Fibroblast of lung (primary cell): ENCODE measurements at regions not wholly inside any gene's neighbourhood (a gene's known extent, or its start where the extent isn't known, plus 50 kb on each side); places are given as distances from the start of the nearest gene placed in this dataset.

Experiments used
- DNase-seq, 2 donors: peaks; one replicate each; pipeline versions ENCODE4 v3.0.0 to v3.0.0-alpha.2; 2010; ENCODE audit warnings: low read depth in 2 of 2
- H2AFZ ChIP-seq: 2 replicates; pipeline ENCODE4 v1.5.1; 2012; ENCODE audit warnings: low read length, control low read depth, inconsistent platforms
- H3K27ac ChIP-seq: 2 replicates; pipeline ENCODE4 v1.5.1; 2011; ENCODE audit warnings: low read length, control low read depth; ENCODE audit not compliant: insufficient read depth
- H3K27me3 ChIP-seq: 2 replicates; pipeline ENCODE4 v1.5.1; 2011; ENCODE audit warnings: mild to moderate bottlenecking, low read length; ENCODE audit not compliant: control insufficient read depth, insufficient read depth
- H3K36me3 ChIP-seq: 2 replicates; pipeline ENCODE4 v1.5.1; 2011; ENCODE audit warnings: low read length; ENCODE audit not compliant: control insufficient read depth, insufficient read depth
- H3K4me1 ChIP-seq: 2 replicates; pipeline ENCODE4 v1.5.1; 2011; ENCODE audit warnings: low read length; ENCODE audit not compliant: control insufficient read depth, insufficient read depth; ENCODE audit errors: extremely low read depth
- H3K4me2 ChIP-seq: 2 replicates; pipeline ENCODE4 v1.5.1; 2011; ENCODE audit warnings: low read length, control low read depth; ENCODE audit not compliant: insufficient read depth; ENCODE audit errors: extremely low read depth
- H3K4me3 ChIP-seq, 4 experiments: fragments of 200-600 bp in 1 of 4; sonication (generic) in 1 of 4; replicated peaks in 1 of 4; 2 replicates each; pipeline ENCODE4 v1.5.1; 2011 to 2016; ENCODE audit warnings: low read length in 4 of 4, low read depth in 3 of 4, mild to moderate bottlenecking in 3 of 4, control low read depth in 2 of 4, inconsistent platforms in 1 of 4, mixed read lengths in 1 of 4; ENCODE audit not compliant: insufficient read depth in 1 of 4; ENCODE audit errors: control extremely low read depth in 1 of 4
- H3K79me2 ChIP-seq: 2 replicates; pipeline ENCODE4 v1.5.1; 2012; ENCODE audit warnings: mild to moderate bottlenecking, low read length, inconsistent platforms; ENCODE audit not compliant: control insufficient read depth, insufficient read depth
- H3K9ac ChIP-seq: 2 replicates; pipeline ENCODE4 v1.5.1; 2011; ENCODE audit warnings: mild to moderate bottlenecking, low read length, control low read depth; ENCODE audit not compliant: insufficient read depth
- H3K9me3 ChIP-seq: 2 replicates; pipeline ENCODE4 v1.5.1; 2012; ENCODE audit warnings: low read depth, low read length; ENCODE audit not compliant: control insufficient read depth, insufficient read depth
- H4K20me1 ChIP-seq: 2 replicates; pipeline ENCODE4 v1.5.1; 2011; ENCODE audit warnings: low read length; ENCODE audit not compliant: control insufficient read depth, insufficient read depth; ENCODE audit errors: extremely low read depth
- EZH2 ChIP-seq: IDR thresholded peaks from 2 replicates; pipeline ENCODE4 v1.5.1; 2012; ENCODE audit warnings: low read length, control low read depth, mild to moderate bottlenecking; ENCODE audit errors: missing control alignments
- TF ChIP-seq, protein P1 (sequence below), 2 donors: IDR thresholded peaks in 1 of 2; conservative IDR thresholded peaks in 1 of 2; 1 replicate in 1 of 2; 2 replicates in 1 of 2; pipeline ENCODE4 v1.5.1; 2011 to 2012; ENCODE audit warnings: low read length in 2 of 2, control low read depth in 1 of 2, inconsistent platforms in 1 of 2, low read depth in 1 of 2, mild to moderate bottlenecking in 1 of 2

DNA sequence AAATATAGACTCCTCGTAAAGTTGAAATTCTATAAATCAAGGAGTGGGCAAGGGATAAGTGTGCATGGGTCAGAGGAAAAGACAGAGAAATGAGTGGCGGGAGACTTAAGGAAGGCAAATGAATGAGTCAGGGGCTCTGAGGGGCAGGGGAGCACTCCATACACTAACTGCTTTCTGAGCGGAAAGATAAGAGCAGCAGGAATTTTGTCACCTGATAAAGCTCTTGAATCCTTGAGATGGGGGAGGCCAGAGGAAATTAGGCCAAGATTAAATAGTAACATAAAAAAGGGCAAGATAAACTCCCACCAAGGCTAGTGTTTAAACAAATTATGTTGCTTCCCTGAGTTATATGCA is 191.0 kb upstream of the S1PR3 start:
- no peaks in the 10 kb centered on the region for H4K20me1 ChIP-seq
- no peaks in the 10 kb centered on the region for H3K9me3 ChIP-seq
- no peak overlapping the region for H2AFZ ChIP-seq
- no peak overlapping the region for H3K4me2 ChIP-seq
- H3K36me3 ChIP-seq = no peaks in the 10 kb centered on the region
- H3K4me3 ChIP-seq = no peak overlapping the region
- TF ChIP-seq, protein P1, sequence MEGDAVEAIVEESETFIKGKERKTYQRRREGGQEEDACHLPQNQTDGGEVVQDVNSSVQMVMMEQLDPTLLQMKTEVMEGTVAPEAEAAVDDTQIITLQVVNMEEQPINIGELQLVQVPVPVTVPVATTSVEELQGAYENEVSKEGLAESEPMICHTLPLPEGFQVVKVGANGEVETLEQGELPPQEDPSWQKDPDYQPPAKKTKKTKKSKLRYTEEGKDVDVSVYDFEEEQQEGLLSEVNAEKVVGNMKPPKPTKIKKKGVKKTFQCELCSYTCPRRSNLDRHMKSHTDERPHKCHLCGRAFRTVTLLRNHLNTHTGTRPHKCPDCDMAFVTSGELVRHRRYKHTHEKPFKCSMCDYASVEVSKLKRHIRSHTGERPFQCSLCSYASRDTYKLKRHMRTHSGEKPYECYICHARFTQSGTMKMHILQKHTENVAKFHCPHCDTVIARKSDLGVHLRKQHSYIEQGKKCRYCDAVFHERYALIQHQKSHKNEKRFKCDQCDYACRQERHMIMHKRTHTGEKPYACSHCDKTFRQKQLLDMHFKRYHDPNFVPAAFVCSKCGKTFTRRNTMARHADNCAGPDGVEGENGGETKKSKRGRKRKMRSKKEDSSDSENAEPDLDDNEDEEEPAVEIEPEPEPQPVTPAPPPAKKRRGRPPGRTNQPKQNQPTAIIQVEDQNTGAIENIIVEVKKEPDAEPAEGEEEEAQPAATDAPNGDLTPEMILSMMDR (conservative IDR thresholded peaks at IDR 0.05 in 1 of 2, IDR thresholded peaks at IDR 0.05 in 1 of 2; ENCODE audit: low read depth in 1 of 2, low read length in 2 of 2) = no peak
- no peak for TF ChIP-seq EZH2
- peaks cover 2% of the 10 kb centered on the region for H3K4me1 ChIP-seq
- H3K79me2 ChIP-seq = no peaks in the 10 kb centered on the region
- H3K9ac ChIP-seq = no peak overlapping the region
- DNase-seq = no peak
- H3K27me3 ChIP-seq = peaks cover 3% of the 10 kb centered on the region
- no peak overlapping the region for H3K27ac ChIP-seq

DNA sequence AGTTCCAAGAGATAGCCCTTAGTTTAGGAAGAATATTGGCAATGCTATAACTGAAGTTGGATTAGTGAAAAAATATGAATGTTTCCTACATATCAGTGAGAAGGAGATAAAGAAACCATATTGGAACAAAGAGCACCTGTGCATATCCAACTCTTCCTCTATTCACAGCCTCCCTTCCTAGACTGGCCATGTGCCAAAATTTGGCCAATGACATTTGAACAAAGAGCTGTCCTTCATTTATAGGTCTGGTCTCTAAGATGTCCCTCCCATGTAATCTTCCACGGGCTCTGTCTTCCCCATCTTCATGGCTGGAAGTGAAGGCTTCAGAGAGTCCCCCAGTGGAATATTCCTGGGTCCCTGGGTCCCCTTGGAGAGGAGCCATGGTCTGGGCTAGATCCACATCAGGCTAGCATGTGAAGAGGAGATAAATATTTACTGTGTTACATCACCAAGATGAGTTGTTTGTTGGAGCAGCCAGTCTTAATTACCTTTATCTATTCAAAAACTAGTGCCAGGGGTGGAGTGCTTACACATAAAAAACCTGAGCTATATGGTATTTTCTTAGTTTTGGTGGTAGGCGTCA is 190.0 kb upstream of the S1PR3 start:
- no peaks in the 10 kb centered on the region for H3K9me3 ChIP-seq
- no peaks in the 10 kb centered on the region for H3K36me3 ChIP-seq
- H3K4me2 ChIP-seq = no peak overlapping the region
- no peak overlapping the region for H2AFZ ChIP-seq
- H3K27me3 ChIP-seq = peaks cover 3% of the 10 kb centered on the region
- H3K4me3 ChIP-seq = no peak overlapping the region
- no peak for TF ChIP-seq EZH2
- TF ChIP-seq, protein P1 (conservative IDR thresholded peaks at IDR 0.05 in 1 of 2, IDR thresholded peaks at IDR 0.05 in 1 of 2; ENCODE audit: low read depth in 1 of 2, low read length in 2 of 2) = no peak
- no peak overlapping the region for H3K27ac ChIP-seq
- no peak for DNase-seq
- no peaks in the 10 kb centered on the region for H3K79me2 ChIP-seq
- no peaks in the 10 kb centered on the region for H4K20me1 ChIP-seq
- no peak overlapping the region for H3K9ac ChIP-seq
- peaks cover 2% of the 10 kb centered on the region for H3K4me1 ChIP-seq

DNA sequence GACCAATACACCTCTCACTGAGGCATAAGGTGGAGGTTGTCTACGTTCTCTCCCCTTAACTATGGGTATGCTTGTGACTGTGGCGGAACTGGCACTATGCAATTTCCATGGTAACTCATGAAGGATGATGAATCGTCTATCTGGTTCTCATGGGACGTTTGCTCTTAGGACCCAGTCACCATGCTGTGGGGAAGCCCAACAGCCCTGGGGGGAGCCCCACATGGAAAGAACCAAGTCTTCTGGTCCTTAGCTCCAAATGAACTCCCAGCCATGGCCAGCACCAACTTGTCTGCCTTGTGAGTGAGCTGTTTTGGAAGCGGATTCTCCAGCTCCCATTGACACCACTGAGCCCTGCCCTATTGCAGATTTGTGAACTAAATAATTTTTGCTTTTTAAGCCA is 188.7 kb upstream of the S1PR3 start:
- Histone ChIP-seq H3K4me1 (peaks cover 2% of the 10 kb centered on the region), H3K27me3 (peaks cover 3% of the 10 kb centered on the region), H3K9ac (no peak overlapping the region), H3K79me2 (no peaks in the 10 kb centered on the region), H3K36me3 (no peaks in the 10 kb centered on the region), H4K20me1 (no peaks in the 10 kb centered on the region), H2AFZ (no peak overlapping the region), H3K4me3 (no peak overlapping the region), H3K4me2 (no peak overlapping the region), H3K9me3 (no peaks in the 10 kb centered on the region), H3K27ac (no peak overlapping the region)
- TF ChIP-seq, protein P1 (conservative IDR thresholded peaks at IDR 0.05 in 1 of 2, IDR thresholded peaks at IDR 0.05 in 1 of 2; ENCODE audit: low read depth in 1 of 2, low read length in 2 of 2) = no peak
- TF ChIP-seq EZH2 = no peak
- no peak for DNase-seq
